ENCODE measurements at regions not wholly inside any gene's neighbourhood (a gene's known extent, or its start where the extent isn't known, plus 50 kb on each side); places are given as distances from the start of the nearest gene placed in this dataset.

DNA sequence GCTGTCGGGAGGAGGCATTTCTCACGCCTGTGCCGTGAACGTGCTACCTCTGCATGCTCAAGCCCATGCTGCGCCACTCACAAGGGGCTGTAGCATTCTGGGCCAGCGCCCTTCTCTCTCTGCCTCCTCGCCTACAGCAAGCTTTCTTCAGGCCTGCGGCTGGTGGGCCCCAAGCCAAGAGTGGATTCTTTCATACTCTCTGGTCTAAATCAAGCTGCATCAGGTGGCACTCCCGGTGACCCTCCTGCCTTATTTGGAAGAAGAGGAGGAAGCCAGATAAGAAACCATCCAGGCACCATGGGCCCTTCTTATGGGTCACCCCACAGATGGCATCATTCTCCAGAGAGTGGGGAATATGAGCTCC is 86.7 kb upstream of the DUSP5 start:
- TF ChIP-seq, protein P1, sequence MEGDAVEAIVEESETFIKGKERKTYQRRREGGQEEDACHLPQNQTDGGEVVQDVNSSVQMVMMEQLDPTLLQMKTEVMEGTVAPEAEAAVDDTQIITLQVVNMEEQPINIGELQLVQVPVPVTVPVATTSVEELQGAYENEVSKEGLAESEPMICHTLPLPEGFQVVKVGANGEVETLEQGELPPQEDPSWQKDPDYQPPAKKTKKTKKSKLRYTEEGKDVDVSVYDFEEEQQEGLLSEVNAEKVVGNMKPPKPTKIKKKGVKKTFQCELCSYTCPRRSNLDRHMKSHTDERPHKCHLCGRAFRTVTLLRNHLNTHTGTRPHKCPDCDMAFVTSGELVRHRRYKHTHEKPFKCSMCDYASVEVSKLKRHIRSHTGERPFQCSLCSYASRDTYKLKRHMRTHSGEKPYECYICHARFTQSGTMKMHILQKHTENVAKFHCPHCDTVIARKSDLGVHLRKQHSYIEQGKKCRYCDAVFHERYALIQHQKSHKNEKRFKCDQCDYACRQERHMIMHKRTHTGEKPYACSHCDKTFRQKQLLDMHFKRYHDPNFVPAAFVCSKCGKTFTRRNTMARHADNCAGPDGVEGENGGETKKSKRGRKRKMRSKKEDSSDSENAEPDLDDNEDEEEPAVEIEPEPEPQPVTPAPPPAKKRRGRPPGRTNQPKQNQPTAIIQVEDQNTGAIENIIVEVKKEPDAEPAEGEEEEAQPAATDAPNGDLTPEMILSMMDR (IDR thresholded peaks at IDR 0.05): no peak
- TF ChIP-seq POLR2A (IDR thresholded peaks at IDR 0.05): no peak

Measured in thyroid gland (tissue), 4 donors.